Testis (tissue), 2 donors: ENCODE measurements at regions not wholly inside any gene's neighbourhood (a gene's known extent, or its start where the extent isn't known, plus 50 kb on each side); places are given as distances from the start of the nearest gene placed in this dataset.

ENCODE experiments used
- DNase-seq: peaks from one replicate; pipeline ENCODE4 v3.0.0-alpha.2; 2019
- H3K27ac ChIP-seq, 2 donors: fragments of 200-600 bp; sonication (generic); one replicate each; pipeline ENCODE4 v1.5.1; 2019
- H3K27me3 ChIP-seq: fragments of 200-600 bp; sonication (generic); one replicate; pipeline ENCODE4 v1.5.1; 2019
- H3K36me3 ChIP-seq: fragments of 200-600 bp; sonication (generic); one replicate; pipeline ENCODE4 v1.5.1; 2017; ENCODE audit warnings: low read depth; ENCODE audit errors: missing control alignments
- H3K4me1 ChIP-seq: fragments of 200-600 bp; sonication (generic); one replicate; pipeline ENCODE4 v1.5.1; 2019
- H3K4me3 ChIP-seq, 2 donors: fragments of 200-600 bp; sonication (generic); one replicate each; pipeline ENCODE4 v1.5.1; 2017 to 2019
- H3K9me3 ChIP-seq: fragments of 200-600 bp; sonication (generic); one replicate; pipeline ENCODE4 v1.5.1; 2017
- POLR2A ChIP-seq: fragments of 450-650 bp; IDR thresholded peaks from one replicate; pipeline ENCODE4 v1.6.1; 2017; ENCODE audit warnings: antibody characterized with exemption, mild to moderate bottlenecking, moderate library complexity
- WGBS, 2 donors: methylation state at CpG; one replicate each; pipeline ENCODE4 v1.1.5; 2018; 5-methylcytosine and 5-hydroxymethylcytosine counted together
- intact Hi-C: fragments of 100-400 bp; cut with DNase I; formaldehyde crosslinking; loops from one replicate; pipeline ENCODE4 v1.15.1; 2023; ENCODE audit warnings: low total_unique reads
- TF ChIP-seq, protein P1 (sequence below), 3 experiments: fragments of 450-650 bp in 2 of 3; fragments of 200-600 bp in 1 of 3; sonication (generic) in 1 of 3; IDR thresholded peaks; one replicate each; pipeline ENCODE4 v1.5.1; 2016 to 2019; ENCODE audit warnings: antibody characterized with exemption in 3 of 3, mild to moderate bottlenecking in 2 of 3, moderate library complexity in 1 of 3

DNA sequence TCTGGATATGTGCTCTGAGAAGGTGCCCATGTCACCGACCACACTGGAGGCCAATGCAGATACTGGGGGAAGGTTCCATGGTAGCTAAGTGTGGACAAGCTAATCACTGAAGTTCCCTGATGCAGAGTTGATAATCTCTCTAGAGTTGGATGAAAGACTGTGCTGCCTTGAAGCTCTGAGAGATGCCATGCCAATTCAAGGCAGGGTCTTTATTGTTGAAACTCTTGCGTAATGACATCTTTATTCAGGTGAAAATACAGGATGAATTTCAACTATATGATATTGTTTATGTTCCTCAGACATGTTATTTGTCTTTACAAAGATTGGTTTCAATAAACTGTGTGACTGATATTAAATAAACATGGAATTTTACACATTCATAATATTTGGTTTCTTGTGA lies 167.6 kb upstream of the TMEM161B start:
- Histone ChIP-seq H3K4me3 (no peak overlapping the region), H3K9me3 (no peaks in the 10 kb centered on the region), H3K27ac (no peak overlapping the region), H3K4me1 (no peaks in the 10 kb centered on the region), H3K27me3 (no peaks in the 10 kb centered on the region), H3K36me3 (no peaks in the 10 kb centered on the region)
- intact Hi-C loops, result no loop called here
- TF ChIP-seq POLR2A, result no peak
- TF ChIP-seq, protein P1, sequence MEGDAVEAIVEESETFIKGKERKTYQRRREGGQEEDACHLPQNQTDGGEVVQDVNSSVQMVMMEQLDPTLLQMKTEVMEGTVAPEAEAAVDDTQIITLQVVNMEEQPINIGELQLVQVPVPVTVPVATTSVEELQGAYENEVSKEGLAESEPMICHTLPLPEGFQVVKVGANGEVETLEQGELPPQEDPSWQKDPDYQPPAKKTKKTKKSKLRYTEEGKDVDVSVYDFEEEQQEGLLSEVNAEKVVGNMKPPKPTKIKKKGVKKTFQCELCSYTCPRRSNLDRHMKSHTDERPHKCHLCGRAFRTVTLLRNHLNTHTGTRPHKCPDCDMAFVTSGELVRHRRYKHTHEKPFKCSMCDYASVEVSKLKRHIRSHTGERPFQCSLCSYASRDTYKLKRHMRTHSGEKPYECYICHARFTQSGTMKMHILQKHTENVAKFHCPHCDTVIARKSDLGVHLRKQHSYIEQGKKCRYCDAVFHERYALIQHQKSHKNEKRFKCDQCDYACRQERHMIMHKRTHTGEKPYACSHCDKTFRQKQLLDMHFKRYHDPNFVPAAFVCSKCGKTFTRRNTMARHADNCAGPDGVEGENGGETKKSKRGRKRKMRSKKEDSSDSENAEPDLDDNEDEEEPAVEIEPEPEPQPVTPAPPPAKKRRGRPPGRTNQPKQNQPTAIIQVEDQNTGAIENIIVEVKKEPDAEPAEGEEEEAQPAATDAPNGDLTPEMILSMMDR (IDR thresholded peaks at IDR 0.05), result no peak
- no peak for DNase-seq
- WGBS, 2 donors, result 97 to 99% methylated on average over 2 of the region's 2 CpGs

DNA sequence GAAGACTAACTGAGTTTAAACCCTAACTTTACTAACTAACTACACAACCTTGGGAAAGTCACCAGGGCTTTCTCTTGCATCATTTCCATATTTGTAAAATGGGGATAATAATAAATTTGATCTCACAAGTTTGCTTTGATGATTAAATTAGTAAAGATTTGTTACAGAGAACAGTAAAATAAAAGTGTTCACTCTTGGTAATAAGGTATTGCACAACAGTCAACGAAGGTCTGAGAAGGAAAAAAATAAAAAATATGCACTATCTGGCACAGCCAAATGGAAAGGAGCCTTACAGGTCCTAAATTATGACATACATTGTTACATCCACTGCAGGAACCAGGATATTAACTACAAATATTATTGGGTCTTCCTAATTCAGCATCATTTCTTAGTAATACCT lies 160.0 kb upstream of the TMEM161B start:
- Histone ChIP-seq H3K27ac (no peak overlapping the region), H3K36me3 (no peaks in the 10 kb centered on the region), H3K9me3 (no peaks in the 10 kb centered on the region), H3K27me3 (no peaks in the 10 kb centered on the region), H3K4me3 (no peak overlapping the region), H3K4me1 (no peaks in the 10 kb centered on the region)
- intact Hi-C loops, result no loop called here
- WGBS, 2 donors, result 77 to 91% methylated on average over 1 of the region's 1 CpG
- TF ChIP-seq POLR2A, result no peak
- TF ChIP-seq, protein P1 (IDR thresholded peaks at IDR 0.05), result no peak
- no peak for DNase-seq

DNA sequence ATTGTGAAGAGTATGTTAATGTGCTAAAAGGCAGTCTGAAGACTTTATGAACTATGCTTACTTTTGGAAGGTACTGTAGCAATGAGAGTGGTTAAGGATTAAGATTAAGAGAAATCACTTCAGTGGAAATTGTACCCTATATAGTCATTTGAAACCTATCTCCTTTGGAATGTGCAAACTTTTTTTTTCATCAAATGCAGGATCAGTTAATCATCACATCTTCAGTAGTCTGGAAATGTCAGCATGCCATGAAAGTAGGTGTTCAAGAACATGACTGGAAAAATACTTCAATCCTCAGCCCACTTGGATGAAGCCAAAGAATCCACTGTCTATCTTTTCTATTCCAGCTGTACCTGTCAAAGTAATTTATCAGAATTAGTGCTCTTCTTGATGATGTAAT lies 157.8 kb upstream of the TMEM161B start:
- H3K4me1 ChIP-seq, result no peaks in the 10 kb centered on the region
- no peaks in the 10 kb centered on the region for H3K9me3 ChIP-seq
- H3K36me3 ChIP-seq, result no peaks in the 10 kb centered on the region
- no peak for TF ChIP-seq POLR2A
- TF ChIP-seq, protein P1 (IDR thresholded peaks at IDR 0.05), result no peak
- H3K4me3 ChIP-seq, result no peak overlapping the region
- no peak overlapping the region for H3K27ac ChIP-seq
- no peaks in the 10 kb centered on the region for H3K27me3 ChIP-seq
- no peak for DNase-seq
- intact Hi-C loops, result no loop called here

DNA sequence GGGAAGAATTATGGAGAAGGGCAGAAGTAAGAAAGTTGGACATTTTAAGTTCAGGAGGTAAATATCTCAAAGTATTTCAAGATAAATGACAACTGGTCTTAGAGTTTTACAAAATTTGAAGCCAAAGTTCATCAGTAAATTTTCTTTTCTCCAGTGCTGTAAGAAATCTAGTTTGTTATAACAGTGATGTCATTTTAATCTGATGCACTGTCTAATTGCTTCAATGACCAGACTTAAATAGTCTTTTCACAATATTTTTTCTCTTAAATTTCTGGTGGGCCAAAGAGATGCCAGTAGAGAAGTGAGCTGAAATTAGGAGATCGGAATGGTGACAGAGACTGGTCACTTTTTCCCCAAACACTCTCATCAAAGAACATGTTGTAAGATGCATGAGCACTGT lies 156.5 kb upstream of the TMEM161B start:
- no peak for TF ChIP-seq POLR2A
- TF ChIP-seq, protein P1 (IDR thresholded peaks at IDR 0.05), result no peak
- intact Hi-C loops, result no loop called here
- no peak overlapping the region for H3K4me3 ChIP-seq
- no peaks in the 10 kb centered on the region for H3K9me3 ChIP-seq
- no peaks in the 10 kb centered on the region for H3K27me3 ChIP-seq
- H3K36me3 ChIP-seq, result no peaks in the 10 kb centered on the region
- no peaks in the 10 kb centered on the region for H3K4me1 ChIP-seq
- H3K27ac ChIP-seq, result no peak overlapping the region
- 93 to 97% methylated on average over 1 of the region's 1 CpG for WGBS, 2 donors
- no peak for DNase-seq

DNA sequence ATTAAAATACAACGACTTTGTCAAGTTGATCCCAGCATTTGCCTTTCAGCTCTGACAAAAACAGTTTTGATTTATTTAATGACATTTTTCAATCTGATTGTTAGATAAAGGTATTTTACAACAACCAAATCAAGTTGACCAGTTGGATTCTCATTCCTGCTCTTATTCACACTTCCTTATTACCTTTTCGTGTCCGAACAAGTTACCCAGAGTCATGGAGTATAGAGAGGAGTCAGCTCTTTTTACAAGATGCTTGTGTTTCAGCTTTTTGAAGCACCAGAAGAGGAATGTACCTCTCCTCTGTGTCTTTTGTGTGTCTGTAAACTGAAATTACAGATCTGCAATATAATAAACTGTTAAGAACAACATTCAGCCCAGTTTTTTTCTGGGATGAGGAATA lies 151.3 kb upstream of the TMEM161B start:
- Histone ChIP-seq H3K27me3 (no peaks in the 10 kb centered on the region), H3K36me3 (no peaks in the 10 kb centered on the region), H3K9me3 (no peaks in the 10 kb centered on the region), H3K4me1 (no peaks in the 10 kb centered on the region), H3K4me3 (no peak overlapping the region), H3K27ac (no peak overlapping the region)
- intact Hi-C loops, result no loop called here
- 93 to 95% methylated on average over 3 of the region's 3 CpGs for WGBS, 2 donors
- TF ChIP-seq, protein P1 (IDR thresholded peaks at IDR 0.05), result no peak
- TF ChIP-seq POLR2A, result no peak
- no peak for DNase-seq
